ENCODE measurements at regions not wholly inside any gene's neighbourhood (a gene's known extent, or its start where the extent isn't known, plus 50 kb on each side); places are given as distances from the start of the nearest gene placed in this dataset.
"Not testable (repeated sequence)": the region's sequence is repeated elsewhere in the genome, so short reads cannot be mapped to it uniquely, and the experiment has no call there.

GRCh38 chr4:183816077-183816476 lies 89.0 kb upstream of the STOX2 start:
- DNase-seq (ENCODE audit: low read depth): no peak

- DNase-seq (ENCODE audit: low read depth): no peak
Observed at GRCh38 chr4:183816882-183817509, 88.1 kb upstream of the STOX2 start.

GRCh38 chr4:183818591-183818990 lies 86.5 kb upstream of the STOX2 start:
- not testable (repeated sequence) for DNase-seq (ENCODE audit: low read depth)

GRCh38 chr4:183821076-183821853 lies 83.8 kb upstream of the STOX2 start:
- DNase-seq (ENCODE audit: low read depth): no peak

GRCh38 chr4:183823434-183823833 lies 81.7 kb upstream of the STOX2 start:
- no peak for DNase-seq (ENCODE audit: low read depth)

GRCh38 chr4:183825346-183825745 lies 79.8 kb upstream of the STOX2 start:
- no peak for DNase-seq (ENCODE audit: low read depth)

- no peak for DNase-seq (ENCODE audit: low read depth)
Observed at GRCh38 chr4:183826461-183826860, 78.6 kb upstream of the STOX2 start.

GRCh38 chr4:183828125-183828524 lies 77.0 kb upstream of the STOX2 start:
- DNase-seq (ENCODE audit: low read depth): no peak

- DNase-seq (ENCODE audit: low read depth): no peak
Observed at GRCh38 chr4:183828839-183829238, 76.3 kb upstream of the STOX2 start.

- no peak for DNase-seq (ENCODE audit: low read depth)
Observed at GRCh38 chr4:183830438-183830985, 74.6 kb upstream of the STOX2 start.

- no peak for DNase-seq (ENCODE audit: low read depth)
Observed at GRCh38 chr4:183831026-183831446, 74.1 kb upstream of the STOX2 start.

- DNase-seq (ENCODE audit: low read depth): no peak
Observed at GRCh38 chr4:183831683-183832082, 73.4 kb upstream of the STOX2 start.

GRCh38 chr4:183832776-183833450 lies 72.2 kb upstream of the STOX2 start:
- no peak for DNase-seq (ENCODE audit: low read depth)

GRCh38 chr4:183834252-183834651 lies 70.9 kb upstream of the STOX2 start:
- no peak for DNase-seq (ENCODE audit: low read depth)

GRCh38 chr4:183837222-183837621 lies 67.9 kb upstream of the STOX2 start:
- no peak for DNase-seq (ENCODE audit: low read depth)

GRCh38 chr4:183838987-183839712 lies 66.0 kb upstream of the STOX2 start:
- no peak for DNase-seq (ENCODE audit: low read depth)

- DNase-seq (ENCODE audit: low read depth): peak; percentile 59
Observed at GRCh38 chr4:183840311-183840710, 64.8 kb upstream of the STOX2 start.

GRCh38 chr4:183841001-183841400 lies 64.1 kb upstream of the STOX2 start:
- DNase-seq (ENCODE audit: low read depth): no peak

- DNase-seq (ENCODE audit: low read depth): no peak
Observed at GRCh38 chr4:183842129-183842528, 63.0 kb upstream of the STOX2 start.

- DNase-seq (ENCODE audit: low read depth): no peak
Observed at GRCh38 chr4:183843248-183843671, 61.8 kb upstream of the STOX2 start.

GRCh38 chr4:183846951-183847350 lies 58.2 kb upstream of the STOX2 start:
- no peak for DNase-seq (ENCODE audit: low read depth)

GRCh38 chr4:183848805-183849204 lies 56.3 kb upstream of the STOX2 start:
- no peak for DNase-seq (ENCODE audit: low read depth)

Data from fibroblast of gingiva (primary cell).